ENCODE measurements at regions not wholly inside any gene's neighbourhood (a gene's known extent, or its start where the extent isn't known, plus 50 kb on each side); places are given as distances from the start of the nearest gene placed in this dataset.

DNA sequence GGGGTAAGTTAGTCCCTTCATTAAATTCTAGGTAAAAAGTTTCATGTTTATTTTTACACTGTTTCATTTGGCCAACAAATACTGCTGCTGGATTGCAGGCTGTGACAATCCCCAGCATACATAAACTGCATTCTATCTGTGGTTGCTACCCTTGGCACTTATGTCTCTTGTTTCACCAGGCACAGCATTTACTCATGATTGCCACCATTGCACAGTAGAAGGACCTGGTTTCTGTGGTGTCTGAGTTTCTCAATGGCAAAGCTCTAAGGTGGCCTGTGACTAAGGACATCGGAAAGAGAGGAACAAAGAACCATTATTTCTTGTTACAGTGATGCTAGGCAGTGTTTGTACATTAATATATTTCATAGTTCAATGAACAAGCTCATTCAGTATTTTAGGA, 878.4 kb upstream of the NEGR1 start:
- Histone ChIP-seq H4K20me1 (replicated peaks; ENCODE audit: control insufficient read depth, extremely low read depth, insufficient read depth, low read length) (no peaks in the 10 kb centered on the region), H3K4me1 (ENCODE audit: control insufficient read depth, extremely low read depth, insufficient read depth, low read length) (no peaks in the 10 kb centered on the region), H3K9me3 (replicated peaks; ENCODE audit: control insufficient read depth, insufficient read depth, low read length) (no peaks in the 10 kb centered on the region), H3K36me3 (ENCODE audit: control insufficient read depth in 2 of 2, extremely low read depth in 1 of 2, insufficient read depth in 2 of 2, low read length in 2 of 2) (no peaks in the 10 kb centered on the region), H3K4me2 (ENCODE audit: insufficient read depth, low read length) (no peak overlapping the region), H3K27ac (ENCODE audit: insufficient read depth, low read depth, low read length) (no peak overlapping the region), H3K9me1 (replicated peaks; ENCODE audit: control insufficient read depth, extremely low read depth, insufficient read depth, low read length) (no peaks in the 10 kb centered on the region), H3K4me3 (replicated peaks in 1 of 3; ENCODE audit: insufficient read depth in 1 of 3, low read depth in 1 of 3, low read length in 3 of 3) (no peak overlapping the region), H3K27me3 (ENCODE audit: control insufficient read depth in 2 of 2, insufficient read depth in 2 of 2, low read length in 2 of 2) (no peaks in the 10 kb centered on the region), H3K79me2 (ENCODE audit: control insufficient read depth, insufficient read depth, low read length) (no peaks in the 10 kb centered on the region), H2AFZ (ENCODE audit: low read depth, low read length) (no peak overlapping the region), H3K9ac (replicated peaks; ENCODE audit: extremely low read depth, insufficient read depth, low read length) (no peak overlapping the region)
- dilution Hi-C loops (cut with MboI; ENCODE audit: extremely low pct_ligation_motif_present, low sequenced_read_pairs) (no loop called here), intact Hi-C loops (cut with micrococcal nuclease) (no loop called here)
- ChIA-PET POLR2A (no interaction called here), CTCF (no interaction called here)
- TF ChIP-seq POLR2AphosphoS5 (IDR thresholded peaks at IDR 0.05; ENCODE audit: insufficient read depth, low read depth, low read length) (no peak), MYC (IDR thresholded peaks at IDR 0.05; ENCODE audit: low read depth, low read length) (no peak), GATA2 (IDR thresholded peaks at IDR 0.05; ENCODE audit: insufficient read depth, insufficient read length, low read depth, low read length) (no peak), JUN (IDR thresholded peaks at IDR 0.05; ENCODE audit: borderline replicate concordance, insufficient read depth, insufficient read length, low read depth) (no peak), FOS (IDR thresholded peaks at IDR 0.05; ENCODE audit: borderline replicate concordance, insufficient read depth, low read length) (no peak)
- TF ChIP-seq, protein P1, sequence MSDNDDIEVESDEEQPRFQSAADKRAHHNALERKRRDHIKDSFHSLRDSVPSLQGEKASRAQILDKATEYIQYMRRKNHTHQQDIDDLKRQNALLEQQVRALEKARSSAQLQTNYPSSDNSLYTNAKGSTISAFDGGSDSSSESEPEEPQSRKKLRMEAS (IDR thresholded peaks at IDR 0.05; ENCODE audit: insufficient read depth, insufficient read length), result no peak
- TF ChIP-seq, protein P2, sequence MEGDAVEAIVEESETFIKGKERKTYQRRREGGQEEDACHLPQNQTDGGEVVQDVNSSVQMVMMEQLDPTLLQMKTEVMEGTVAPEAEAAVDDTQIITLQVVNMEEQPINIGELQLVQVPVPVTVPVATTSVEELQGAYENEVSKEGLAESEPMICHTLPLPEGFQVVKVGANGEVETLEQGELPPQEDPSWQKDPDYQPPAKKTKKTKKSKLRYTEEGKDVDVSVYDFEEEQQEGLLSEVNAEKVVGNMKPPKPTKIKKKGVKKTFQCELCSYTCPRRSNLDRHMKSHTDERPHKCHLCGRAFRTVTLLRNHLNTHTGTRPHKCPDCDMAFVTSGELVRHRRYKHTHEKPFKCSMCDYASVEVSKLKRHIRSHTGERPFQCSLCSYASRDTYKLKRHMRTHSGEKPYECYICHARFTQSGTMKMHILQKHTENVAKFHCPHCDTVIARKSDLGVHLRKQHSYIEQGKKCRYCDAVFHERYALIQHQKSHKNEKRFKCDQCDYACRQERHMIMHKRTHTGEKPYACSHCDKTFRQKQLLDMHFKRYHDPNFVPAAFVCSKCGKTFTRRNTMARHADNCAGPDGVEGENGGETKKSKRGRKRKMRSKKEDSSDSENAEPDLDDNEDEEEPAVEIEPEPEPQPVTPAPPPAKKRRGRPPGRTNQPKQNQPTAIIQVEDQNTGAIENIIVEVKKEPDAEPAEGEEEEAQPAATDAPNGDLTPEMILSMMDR (IDR thresholded peaks at IDR 0.05; ENCODE audit: extremely low read depth in 1 of 2, insufficient read depth in 1 of 2, low read depth in 1 of 2, low read length in 2 of 2), result no peak
- no peak for FAIRE-seq
- no TSS peak for BruUV-seq (replicated peaks)
- DNase-seq (ENCODE audit: low read depth, low spot score), result no peak

All from endothelial cell of umbilical vein (primary cell).